GM04503 (cell line): ENCODE measurements at regions not wholly inside any gene's neighbourhood (a gene's known extent, or its start where the extent isn't known, plus 50 kb on each side); places are given as distances from the start of the nearest gene placed in this dataset.
"Not testable (repeated sequence)": the region's sequence is repeated elsewhere in the genome, so short reads cannot be mapped to it uniquely, and the experiment has no call there.

Experiments
- DNase-seq: peaks from one replicate; pipeline ENCODE4 v3.0.0-alpha.2; 2012; ENCODE audit warnings: low read depth

DNA sequence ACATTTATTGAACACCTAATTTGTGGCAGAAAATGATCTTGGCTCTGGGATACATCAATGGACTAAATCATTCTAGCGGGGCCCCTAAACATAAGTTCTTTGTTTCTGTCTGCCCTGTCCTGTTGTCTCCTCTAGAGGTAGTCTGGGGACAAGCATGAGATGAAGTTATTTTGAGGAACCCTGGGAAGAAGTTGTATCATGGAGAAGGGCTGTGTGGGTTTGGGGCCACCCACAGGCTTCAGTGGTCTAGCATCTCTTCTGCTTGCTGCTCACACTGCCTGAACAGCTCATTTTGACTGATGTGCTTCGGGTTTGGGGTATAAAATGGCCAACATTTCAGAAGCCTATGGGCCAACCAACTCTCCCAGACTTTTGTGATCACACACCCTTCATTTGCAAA is 50.3 kb upstream of the OSBPL11 start:
- DNase-seq, result no peak

DNA sequence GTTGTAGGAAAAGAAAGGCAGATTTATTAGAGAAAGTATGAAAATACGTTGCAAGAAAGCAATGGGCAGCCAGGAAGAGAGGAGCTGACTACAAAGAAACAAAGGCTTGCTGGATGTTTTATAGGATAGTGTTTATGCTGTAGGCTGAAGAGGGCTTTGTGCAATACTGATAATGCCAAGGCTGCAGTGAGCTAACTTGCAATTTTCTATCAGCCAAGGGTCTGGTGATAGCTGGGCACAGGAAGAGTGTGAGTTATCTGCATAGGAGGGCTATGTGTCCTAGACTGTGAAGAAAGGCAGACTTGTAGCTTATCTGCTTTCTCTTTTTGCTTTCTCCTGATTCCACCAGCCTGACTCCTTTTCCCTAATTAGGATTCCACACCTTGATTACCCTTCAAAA is 51.3 kb upstream of the OSBPL11 start:
- DNase-seq, result no peak

DNA sequence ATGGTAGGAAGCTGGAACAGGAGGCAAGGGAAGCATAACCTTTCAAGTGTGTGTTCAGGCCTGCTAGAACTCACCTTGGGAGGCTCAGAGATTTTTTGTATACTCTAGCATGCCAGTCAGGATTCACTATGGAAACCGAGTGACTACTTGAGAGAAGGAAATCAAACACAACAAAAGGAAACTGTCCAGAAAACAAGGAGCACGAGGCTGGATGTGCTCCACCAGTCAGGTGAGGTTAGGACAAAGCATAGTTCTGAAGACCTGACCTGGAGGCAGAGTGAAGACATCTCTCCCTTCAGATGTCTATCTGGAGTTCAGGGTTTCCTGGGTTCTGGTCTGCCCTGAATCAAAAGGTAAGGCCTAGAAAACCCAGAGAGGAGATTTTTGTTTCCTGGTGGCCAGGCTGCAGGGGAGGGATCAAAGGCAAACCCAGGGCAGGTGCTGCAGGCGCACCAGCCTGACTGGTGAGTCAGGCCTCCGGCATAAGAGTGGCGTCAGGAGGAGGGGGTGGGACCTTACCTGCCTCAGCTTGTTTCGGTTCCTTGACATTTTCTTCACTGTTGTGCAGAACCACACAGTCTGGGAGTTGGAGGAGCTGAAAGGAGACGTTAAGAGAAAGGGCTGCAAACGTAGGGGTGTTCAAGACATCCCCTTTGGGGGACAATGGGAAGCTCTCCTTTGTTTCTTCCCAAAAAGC is 52.2 kb upstream of the OSBPL11 start:
- DNase-seq, result no peak

DNA sequence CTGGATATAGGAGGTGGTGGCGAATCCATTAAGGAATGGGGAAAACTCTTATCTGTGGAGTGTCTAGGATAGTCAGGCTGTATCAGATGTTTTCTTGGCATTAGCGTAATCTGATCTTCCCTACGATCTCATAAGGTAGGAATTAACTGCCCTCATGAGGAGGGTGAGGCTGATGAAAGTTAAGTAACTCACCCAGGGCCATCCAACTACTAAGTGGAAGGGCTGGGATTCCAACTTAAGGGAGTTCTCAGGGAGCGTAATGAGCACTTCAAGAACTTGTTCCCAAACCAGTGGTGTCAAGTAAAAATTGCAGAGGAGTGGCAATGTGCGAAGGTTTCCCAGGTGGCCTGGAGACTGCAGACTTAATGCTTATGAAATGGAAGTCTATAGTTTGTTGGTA is 55.9 kb upstream of the OSBPL11 start:
- peak; percentile 20 for DNase-seq

DNA sequence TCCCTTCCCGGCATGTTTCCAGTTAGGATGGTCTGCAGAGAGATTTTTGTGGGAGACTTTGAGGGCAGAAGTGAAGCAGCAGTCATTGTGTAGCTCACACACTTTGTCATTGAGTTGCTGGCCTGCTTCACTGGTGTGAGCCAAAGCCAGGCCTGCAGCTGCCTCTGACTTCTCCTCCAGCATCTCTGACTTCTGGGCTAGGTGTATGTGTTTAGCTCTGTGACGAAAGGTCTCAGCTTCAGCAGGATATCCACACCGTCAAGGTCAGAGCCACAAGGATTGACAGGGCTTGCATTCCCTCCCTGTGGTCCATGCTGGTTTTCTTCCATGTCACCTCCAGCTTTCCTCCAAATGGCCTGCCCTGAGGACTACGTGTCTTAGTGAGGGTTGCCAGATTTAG is 57.1 kb upstream of the OSBPL11 start:
- no peak for DNase-seq

DNA sequence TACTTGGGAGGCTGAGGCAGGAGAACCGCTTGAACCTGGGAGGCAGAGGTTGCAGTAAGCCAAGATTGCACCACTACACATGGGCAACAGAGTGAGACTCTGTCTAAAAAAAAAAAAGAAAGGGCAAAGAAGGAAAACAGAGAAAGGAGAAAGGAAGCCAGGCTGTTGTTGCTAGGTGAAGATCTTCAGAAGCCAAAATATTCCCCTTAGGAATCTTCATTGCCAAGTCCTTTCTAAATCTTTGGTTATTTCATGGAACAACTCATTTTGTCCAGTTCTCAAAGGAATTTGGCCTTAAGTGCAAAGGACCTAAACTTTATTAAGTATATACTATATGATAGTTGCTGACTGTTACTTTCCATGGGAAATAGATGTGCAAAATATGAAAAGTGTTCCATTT is 59.2 kb upstream of the OSBPL11 start:
- no peak for DNase-seq

DNA sequence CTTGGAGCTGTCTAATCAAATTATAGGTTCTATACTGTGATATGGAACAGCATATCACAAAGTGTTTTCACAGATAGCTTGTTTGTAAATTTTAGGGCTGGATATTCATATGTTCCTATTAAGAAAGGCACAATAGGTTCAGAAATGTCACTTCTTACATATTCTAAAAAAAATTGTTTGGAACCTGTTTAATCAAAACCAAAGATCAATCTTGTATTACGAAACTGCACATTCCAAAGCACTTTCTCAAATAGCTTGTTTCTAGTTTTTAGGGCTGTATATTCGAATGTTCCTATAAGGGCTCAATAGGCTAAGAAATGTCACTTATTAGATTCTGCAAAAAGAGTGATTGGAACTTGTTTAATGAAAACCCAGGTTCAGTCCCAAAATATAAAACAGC is 67.4 kb upstream of the OSBPL11 start:
- no peak for DNase-seq

DNA sequence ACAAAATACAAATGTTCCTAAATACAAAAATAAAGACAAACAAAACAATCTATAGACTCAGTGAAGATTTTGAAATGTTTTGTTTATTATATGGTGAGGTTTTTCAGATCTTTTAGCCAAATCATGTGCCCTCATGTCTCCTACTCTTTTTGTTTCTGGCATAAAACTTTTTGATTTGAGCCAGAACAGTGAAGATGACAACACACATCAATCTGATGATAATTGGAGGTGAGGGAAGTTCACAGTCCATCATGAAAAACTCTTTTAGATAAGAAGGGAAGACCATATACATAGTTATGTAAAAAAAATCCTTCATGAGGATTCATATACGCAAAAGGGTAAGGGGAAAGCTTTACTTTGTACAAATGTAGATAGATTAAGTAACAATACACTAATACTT is 75.1 kb upstream of the OSBPL11 start:
- no peak for DNase-seq

DNA sequence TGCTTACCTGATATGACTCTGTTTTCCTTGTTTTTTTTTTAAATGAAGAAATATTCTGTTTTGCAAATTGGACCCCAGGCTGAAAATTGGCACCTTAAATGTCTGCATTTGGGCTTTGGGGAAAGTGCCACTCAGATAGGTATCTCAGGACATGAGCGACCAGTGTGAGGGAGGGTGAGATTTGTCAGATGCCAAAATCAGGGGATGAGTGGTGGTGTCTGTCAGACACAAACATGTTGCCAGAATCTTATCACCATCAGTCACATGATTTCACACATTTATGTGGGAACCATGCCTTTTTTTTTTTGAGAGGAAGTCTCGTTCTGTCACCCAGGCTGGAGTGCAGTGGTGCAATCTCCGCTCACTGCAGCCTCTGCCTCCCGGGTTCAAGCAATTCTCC is 75.6 kb upstream of the OSBPL11 start:
- no peak for DNase-seq

DNA sequence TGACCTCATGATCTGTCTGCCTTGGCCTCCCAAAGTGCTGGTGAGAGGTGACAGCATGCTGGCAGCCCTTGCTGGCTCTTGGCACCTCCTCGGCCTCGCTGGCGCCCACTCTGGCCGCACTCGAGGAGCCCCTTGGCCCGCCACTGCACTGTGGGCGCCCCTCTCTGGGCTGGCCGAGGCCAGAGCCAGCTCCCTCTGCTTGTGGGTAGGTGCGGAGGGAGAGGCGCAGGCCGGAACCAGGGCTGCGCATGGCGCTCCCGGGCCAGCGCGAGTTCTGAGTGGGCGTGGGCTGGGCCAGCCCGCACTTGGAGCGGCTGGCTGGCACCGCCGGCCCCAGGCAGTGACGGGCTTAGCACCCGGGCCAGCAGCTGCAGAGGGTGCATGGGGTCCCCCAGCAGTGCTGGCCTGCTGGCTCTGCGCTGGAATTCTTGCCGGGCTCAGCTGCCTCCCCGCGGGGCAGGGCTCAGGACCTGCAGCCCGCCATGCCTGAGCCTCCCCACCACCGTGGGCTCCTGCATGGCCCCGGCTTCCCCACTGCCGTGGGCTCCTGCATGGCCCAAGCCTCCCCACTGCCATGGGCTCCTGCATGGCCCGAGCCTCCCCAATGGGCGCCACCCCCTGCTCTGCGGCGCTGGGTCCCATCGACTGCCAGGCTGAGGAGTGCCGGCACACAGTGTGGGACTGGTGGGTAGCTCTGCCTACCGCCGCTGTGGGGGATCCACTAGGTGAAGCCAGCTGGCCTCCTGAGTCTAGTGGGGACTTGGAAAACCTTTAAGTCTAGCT is 76.4 kb upstream of the OSBPL11 start:
- no peak for DNase-seq

DNA sequence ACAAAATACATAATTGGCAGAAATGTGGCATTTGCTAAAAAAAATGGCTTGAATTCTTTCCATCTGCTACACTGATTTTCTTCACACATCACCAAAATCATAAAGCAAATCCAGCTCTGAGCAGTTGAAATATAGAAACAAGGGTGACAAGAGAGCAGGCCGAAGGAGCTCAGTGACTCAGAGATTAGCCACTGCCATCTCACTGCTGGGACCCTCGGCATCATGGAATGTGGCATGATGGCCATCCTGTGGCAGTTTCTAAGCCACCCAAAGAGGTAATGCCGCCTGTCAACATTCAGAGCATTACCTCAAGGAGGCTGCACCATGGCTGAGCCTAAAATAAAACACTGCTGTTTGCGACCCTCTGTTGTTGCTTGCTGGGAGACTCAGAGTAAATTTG is 80.5 kb upstream of the OSBPL11 start:
- DNase-seq, result no peak

DNA sequence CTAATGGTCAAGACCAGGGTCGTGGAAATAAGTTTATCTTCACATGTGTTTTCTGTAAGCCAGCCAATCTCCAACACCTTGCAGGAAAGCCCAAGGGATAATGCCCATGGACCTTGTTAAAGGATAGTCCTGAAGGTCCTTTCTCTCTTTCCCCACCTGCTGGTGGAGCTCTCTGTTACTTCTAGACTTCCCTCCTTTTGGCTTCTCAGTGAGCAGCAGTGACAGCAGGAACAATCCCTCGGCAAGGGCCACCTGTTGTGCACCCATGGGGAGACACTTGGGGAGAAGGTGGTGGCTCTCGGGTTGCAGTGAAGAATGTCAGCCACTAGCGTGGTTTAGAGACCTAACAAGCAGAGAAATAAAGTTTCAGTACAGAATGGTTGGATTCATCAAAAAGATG is 84.0 kb upstream of the OSBPL11 start:
- no peak for DNase-seq

DNA sequence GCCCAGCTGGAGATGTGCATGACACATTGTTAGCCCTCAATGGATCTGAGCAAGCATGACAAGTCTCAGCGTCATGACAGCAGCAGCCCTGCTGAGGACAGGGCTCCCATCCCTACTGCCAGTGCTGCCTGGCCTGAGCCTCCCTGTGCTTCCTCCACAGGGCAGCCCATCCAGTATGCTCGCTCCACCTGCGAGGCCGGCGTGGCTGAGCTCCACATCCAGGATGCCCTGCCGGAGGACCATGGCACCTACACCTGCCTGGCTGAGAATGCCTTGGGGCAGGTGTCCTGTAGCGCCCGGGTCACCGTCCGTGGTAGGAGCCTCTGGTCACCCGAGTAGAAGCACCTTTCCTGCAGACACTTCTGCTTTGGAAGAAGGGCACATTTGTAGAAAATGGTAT is 85.8 kb upstream of the OSBPL11 start:
- no peak for DNase-seq

DNA sequence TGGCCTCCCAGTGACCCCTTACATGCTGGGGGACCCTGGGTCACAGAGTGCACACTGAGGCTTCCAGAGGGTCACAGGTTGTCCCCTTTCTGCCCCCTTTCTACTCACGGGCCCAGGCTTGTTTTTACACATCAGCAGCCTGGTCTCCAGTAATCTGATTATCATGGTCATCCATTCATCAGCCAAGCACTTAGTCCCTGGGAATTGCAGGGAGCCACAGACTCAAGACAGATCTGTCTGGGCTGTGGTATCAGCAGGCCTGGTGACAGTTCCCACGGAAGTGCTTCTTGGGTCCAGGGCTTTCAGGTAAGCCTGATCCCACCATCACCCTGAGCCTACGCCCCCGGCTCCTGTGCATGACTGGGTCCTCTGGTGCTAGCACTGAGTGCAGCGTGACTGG is 86.6 kb upstream of the OSBPL11 start:
- DNase-seq, result not testable (repeated sequence)

DNA sequence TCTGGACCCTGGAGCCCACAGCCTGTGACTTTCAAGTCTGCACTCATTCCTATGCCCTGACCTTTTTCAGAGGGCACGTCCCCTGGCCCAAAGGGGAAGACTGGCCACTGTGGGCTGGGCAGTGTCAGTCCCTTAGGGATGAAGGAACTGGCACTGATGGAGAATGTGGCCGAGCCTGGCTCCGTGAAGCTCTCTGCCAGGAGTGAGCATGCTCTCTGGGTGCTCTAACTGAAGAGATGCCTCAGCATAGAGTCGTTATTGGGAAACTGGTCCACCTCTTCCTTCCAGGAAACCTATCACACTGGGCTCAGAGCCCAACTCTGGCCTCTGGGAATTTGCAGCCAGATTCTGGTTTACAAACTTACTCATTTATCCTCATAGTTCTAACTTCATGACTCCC is 87.3 kb upstream of the OSBPL11 start:
- DNase-seq, result peak; percentile 38

DNA sequence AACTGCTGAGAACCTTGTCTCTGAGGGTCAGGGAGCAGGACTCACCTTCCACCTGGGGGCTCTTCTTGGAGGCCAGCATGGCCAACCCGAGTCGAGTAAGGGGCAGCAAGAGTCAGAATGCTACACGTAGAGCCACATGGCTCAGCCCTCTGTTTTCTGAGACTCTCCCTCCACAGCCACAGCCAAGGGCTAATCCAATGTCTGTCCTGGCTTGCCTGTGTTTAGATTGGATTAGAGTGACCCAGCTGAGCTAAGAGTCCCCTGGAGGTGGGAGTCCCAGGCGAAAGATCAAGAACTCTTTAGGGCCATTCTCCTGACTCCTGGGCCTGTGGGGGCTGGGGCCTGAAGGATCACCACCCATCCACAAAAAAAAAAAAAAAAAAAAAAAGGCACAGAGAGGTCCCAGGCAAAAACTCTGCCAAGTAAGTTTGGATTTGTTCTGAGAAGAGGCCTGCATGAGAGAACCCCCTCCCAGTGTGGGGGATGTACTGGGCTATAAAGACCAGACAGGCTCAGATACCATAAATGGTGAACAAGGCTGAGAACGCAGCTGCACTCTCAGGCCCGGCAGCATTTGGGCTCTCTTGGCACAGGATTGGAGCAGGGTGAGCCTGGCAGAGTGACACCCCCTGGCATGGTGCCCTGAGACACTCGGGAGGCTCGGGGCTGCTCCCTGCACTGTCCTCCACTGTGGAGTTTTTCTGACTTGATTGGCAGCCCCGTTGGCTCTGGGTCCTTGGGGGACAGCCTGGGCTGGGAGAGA is 88.0 kb upstream of the OSBPL11 start:
- no peak for DNase-seq

DNA sequence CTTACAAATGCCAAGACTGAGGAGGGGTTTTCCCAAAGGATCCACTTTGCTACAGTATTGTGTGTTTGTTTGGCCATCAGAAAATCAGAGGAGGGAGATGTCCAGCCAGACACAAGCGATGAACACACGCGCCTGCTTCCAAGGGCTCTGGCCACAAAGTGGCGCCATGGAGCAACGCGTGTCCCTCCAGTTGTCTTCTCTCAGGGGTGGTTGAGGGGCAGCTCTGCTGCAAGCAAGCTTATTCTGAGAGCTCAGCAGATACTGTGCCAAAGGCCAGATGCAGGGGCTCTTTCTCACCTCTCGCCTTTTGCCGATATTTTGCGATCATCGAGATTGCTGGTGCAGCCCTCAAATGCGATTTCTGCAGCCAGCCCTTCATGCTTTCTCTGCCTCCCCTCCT is 88.9 kb upstream of the OSBPL11 start:
- DNase-seq, result no peak

DNA sequence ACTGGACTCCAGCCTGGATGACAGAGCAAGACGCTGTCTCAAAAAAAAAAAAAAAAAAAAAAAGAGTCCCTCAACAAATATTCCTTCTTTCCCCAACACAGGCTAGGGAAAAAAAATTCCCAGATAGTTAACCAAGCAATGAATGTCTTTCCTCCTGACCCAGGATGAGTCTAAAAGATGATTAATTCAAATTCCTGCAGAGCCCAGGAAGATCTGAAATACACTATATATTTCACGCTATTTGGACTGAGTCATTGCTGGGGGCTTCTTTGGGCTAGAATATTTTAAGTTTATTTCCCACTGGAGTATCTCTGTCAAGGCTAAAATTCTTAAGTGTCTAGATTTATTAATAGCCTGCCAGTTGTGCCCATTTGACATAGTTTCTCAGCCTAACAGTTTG is 90.4 kb upstream of the OSBPL11 start:
- DNase-seq, result peak; percentile 24

DNA sequence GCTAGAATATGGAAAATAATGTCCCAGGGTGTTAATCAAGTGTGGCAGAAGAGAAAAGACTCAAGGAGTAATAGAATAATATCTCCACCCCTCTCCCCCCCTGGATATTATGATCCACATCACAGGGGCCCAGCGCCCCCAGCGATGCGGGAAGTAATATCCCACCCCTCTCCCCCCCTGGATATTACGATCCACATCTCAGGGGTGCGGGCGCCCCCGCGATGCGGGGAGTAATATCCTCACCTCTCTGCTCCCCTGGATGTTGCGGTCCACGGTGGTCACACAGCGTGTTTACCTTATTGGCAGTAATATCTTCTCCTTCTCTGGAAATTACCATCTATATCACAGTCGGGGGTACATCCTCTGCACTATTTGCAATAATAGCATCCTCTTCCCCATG is 97.1 kb upstream of the OSBPL11 start:
- no peak for DNase-seq

DNA sequence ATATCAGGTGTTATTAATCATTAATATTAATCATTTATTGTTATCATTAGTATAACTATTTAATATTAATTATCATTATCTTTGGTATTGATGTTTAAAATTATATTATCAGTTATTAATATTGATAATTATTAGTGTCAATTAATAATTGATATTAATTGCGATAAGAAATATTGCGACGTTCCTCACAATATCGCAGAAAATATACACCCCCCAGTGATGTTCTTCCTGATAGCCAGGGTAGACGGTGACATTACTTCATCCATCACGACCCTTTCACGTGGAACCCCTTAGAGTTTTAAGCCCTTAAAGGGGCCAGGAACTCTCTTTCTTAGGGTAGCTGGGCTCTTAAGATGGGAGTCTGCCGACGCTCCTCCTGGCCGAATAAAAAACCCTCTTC is 98.6 kb upstream of the OSBPL11 start:
- no peak for DNase-seq

DNA sequence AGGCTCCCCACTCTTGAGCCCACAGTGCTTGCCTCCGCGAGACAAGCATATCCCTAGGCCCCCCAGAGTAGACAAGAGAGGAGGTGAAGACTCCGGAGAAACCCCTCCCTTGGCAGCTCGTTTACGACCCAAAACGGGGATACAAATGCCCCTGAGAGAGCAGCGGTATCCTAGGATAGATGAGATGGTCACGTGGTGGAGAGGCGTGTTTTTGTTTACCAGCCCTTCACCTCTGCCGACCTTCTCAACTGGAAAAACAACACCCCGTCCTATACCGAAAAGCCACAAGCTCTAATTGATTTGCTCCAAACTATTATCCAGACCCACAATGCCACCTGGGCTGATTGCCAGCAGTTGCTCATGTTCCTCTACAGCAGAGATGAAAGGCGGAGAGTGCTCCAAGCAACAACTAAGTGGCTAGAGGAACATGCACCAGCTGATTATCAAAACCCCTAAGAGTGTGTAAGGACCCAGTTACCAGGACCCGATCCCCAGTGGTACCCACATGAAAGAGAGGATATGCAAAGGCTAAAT is 99.5 kb upstream of the OSBPL11 start:
- DNase-seq, result no peak

DNA sequence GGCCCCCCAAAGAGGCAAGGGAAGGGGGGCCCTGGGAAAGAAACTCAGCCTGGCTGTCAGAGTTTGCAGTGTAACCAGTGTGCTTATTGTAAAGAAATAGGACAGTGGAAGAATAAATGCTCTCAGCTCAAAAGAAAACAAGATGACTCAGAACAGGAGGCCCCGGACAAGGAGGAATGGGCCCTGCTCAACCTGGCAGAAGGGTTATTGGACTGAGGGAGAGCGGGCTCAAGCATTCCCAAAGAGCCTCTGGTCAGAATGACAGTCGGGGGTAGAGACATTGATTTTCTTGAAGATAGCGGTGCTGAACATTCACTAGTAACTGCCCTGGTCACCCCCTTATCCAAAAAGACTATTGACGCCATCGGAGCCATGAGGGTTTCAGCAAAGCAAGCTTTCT is 100.4 kb upstream of the OSBPL11 start:
- DNase-seq, result no peak

DNA sequence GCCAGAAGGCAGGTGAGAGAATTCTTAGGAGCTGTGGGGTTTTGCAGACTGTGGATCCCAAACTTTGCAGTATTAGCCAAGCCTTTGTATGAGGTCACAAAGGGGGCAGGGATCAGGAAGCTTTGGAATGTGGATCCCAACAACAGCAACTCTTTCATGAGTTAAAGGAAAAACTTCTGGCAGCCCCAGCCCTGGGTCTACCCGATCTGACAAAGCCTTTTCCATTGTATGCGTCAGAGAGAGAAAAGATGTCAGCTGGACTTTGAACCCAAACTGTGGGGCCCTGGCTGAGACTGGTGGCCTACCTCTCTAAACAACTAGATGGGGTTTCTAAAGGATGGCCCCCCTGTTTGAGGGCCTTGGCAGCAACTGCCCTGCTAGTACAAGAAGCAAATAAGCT is 101.8 kb upstream of the OSBPL11 start:
- DNase-seq, result not testable (repeated sequence)
